ENCODE measurements at regions not wholly inside any gene's neighbourhood (a gene's known extent, or its start where the extent isn't known, plus 50 kb on each side); places are given as distances from the start of the nearest gene placed in this dataset.

DNA sequence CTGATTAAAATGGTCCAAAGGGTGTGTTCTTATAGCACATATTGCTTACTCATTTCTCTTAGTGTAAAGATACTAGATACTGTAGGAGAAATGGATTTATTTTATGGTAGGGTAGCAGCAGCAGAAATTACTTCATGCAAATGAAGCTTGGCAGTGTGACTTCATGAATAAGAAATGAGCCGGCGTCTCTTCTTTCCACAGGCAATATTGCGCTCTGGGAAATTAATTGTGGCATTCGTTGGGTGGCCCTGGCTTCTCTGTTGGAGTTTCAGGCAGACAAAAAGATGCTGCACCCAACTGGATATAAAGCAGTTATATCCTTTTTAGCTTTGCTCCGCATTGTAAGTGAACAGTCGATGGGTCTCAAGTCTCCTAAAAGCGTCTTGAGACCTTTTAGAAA, 211.0 kb upstream of the NAV2 start:
- TF ChIP-seq, protein P1, sequence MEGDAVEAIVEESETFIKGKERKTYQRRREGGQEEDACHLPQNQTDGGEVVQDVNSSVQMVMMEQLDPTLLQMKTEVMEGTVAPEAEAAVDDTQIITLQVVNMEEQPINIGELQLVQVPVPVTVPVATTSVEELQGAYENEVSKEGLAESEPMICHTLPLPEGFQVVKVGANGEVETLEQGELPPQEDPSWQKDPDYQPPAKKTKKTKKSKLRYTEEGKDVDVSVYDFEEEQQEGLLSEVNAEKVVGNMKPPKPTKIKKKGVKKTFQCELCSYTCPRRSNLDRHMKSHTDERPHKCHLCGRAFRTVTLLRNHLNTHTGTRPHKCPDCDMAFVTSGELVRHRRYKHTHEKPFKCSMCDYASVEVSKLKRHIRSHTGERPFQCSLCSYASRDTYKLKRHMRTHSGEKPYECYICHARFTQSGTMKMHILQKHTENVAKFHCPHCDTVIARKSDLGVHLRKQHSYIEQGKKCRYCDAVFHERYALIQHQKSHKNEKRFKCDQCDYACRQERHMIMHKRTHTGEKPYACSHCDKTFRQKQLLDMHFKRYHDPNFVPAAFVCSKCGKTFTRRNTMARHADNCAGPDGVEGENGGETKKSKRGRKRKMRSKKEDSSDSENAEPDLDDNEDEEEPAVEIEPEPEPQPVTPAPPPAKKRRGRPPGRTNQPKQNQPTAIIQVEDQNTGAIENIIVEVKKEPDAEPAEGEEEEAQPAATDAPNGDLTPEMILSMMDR (IDR thresholded peaks at IDR 0.05; ENCODE audit: low read depth, low read length), result no peak
- TF ChIP-seq POLR2A (IDR thresholded peaks at IDR 0.05; ENCODE audit: extremely low read depth, insufficient read length) (no peak), MYC (IDR thresholded peaks at IDR 0.05; ENCODE audit: low read depth, low read length) (no peak)

Data from NB4 (cell line).